Thoracic aorta (tissue), 2 donors: ENCODE measurements at regions not wholly inside any gene's neighbourhood (a gene's known extent, or its start where the extent isn't known, plus 50 kb on each side); places are given as distances from the start of the nearest gene placed in this dataset.

Experiments used
- ATAC-seq: fragments of 150-250 bp; one replicate; pipeline ENCODE4 v1.8.0; 2017; ENCODE audit warnings: low read depth; ENCODE audit not compliant: insufficient number of reproducible peaks, low FRiP score
- DNase-seq: peaks from one replicate; pipeline ENCODE4 v3.0.0-alpha.2; 2020; ENCODE audit warnings: low spot score
- H3K27ac ChIP-seq, 2 donors: fragments of 200-600 bp; sonication (generic); 1 replicate in 1 of 2; 2 replicates in 1 of 2; pipeline ENCODE4 v1.5.1; 2016; ENCODE audit warnings: mild to moderate bottlenecking in 2 of 2, moderate library complexity in 2 of 2
- H3K27me3 ChIP-seq: fragments of 200-600 bp; sonication (generic); replicated peaks from 2 replicates; pipeline ENCODE4 v1.6.0; 2016; ENCODE audit warnings: mild to moderate bottlenecking; ENCODE audit not compliant: insufficient read depth
- H3K36me3 ChIP-seq: fragments of 200-600 bp; sonication (generic); one replicate; pipeline ENCODE4 v1.5.1; 2016
- H3K4me1 ChIP-seq, 2 donors: fragments of 200-600 bp; sonication (generic); 1 replicate in 1 of 2; 2 replicates in 1 of 2; pipeline versions ENCODE4 v1.5.1 to v1.6.0; 2016; ENCODE audit warnings: low read depth in 2 of 2, mild to moderate bottlenecking in 1 of 2; ENCODE audit not compliant: control insufficient read depth in 1 of 2
- H3K4me3 ChIP-seq: fragments of 200-600 bp; sonication (generic); 2 replicates; pipeline ENCODE4 v1.5.1; 2016; ENCODE audit warnings: mild to moderate bottlenecking
- H3K9me3 ChIP-seq: fragments of 200-600 bp; sonication (generic); 2 replicates; pipeline ENCODE4 v1.5.1; 2016
- TF ChIP-seq, protein P1 (sequence below): fragments of 200-600 bp; sonication (generic); IDR thresholded peaks from one replicate; pipeline ENCODE4 v1.5.1; 2019; ENCODE audit warnings: antibody characterized with exemption

DNA sequence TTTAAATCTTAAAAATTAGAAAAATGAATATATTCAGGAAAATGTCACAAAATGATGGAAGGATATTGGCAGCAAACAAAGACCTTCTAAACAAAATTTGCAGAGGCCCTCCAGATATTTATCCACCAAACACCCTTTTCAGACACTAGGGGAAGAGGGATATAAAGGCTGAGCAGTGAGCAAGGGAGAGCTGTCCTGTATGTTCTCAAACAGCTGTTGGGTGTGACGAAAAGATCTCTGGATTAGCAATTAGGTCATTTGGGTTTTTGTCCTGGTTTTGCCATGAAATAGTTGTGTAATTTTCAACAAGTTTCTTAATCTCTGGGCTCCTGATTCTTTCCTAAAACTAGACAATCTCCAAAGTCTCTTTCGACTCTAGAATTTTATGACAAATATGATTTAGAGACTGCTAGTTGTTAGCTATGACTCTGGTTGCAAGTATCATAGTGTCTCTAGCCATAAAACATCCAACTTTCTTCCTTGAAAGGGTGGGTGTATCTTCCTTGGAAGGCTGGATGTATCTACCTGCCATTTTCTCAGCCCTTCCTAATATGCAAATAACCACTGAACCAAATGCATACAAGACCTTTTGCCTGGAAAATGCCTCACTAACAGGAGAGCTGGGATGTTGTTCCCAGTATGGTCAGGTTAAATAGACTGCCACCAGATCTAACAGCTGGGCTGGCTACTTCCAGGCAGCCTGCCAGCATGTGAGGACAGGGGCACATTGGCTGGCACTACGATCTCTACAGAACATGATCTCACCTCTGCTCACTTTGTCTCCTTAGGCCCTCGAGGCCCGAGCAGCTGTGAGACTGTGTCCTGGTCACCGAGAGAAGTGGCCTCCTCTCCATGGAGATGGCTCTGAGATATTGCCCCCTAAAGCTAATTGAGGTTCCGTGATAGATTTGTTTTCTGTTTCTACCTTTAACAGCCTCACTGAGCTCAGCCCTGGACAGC is 225.5 kb upstream of the JADE1 start:
- H3K4me3 ChIP-seq, result no peak overlapping the region
- H3K27me3 ChIP-seq, result no peaks in the 10 kb centered on the region
- TF ChIP-seq, protein P1, sequence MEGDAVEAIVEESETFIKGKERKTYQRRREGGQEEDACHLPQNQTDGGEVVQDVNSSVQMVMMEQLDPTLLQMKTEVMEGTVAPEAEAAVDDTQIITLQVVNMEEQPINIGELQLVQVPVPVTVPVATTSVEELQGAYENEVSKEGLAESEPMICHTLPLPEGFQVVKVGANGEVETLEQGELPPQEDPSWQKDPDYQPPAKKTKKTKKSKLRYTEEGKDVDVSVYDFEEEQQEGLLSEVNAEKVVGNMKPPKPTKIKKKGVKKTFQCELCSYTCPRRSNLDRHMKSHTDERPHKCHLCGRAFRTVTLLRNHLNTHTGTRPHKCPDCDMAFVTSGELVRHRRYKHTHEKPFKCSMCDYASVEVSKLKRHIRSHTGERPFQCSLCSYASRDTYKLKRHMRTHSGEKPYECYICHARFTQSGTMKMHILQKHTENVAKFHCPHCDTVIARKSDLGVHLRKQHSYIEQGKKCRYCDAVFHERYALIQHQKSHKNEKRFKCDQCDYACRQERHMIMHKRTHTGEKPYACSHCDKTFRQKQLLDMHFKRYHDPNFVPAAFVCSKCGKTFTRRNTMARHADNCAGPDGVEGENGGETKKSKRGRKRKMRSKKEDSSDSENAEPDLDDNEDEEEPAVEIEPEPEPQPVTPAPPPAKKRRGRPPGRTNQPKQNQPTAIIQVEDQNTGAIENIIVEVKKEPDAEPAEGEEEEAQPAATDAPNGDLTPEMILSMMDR, result no peak
- no peaks in the 10 kb centered on the region for H3K4me1 ChIP-seq
- ATAC-seq, result no peak
- H3K27ac ChIP-seq, result no peak overlapping the region
- no peaks in the 10 kb centered on the region for H3K9me3 ChIP-seq
- DNase-seq, result no peak
- H3K36me3 ChIP-seq, result no peaks in the 10 kb centered on the region

DNA sequence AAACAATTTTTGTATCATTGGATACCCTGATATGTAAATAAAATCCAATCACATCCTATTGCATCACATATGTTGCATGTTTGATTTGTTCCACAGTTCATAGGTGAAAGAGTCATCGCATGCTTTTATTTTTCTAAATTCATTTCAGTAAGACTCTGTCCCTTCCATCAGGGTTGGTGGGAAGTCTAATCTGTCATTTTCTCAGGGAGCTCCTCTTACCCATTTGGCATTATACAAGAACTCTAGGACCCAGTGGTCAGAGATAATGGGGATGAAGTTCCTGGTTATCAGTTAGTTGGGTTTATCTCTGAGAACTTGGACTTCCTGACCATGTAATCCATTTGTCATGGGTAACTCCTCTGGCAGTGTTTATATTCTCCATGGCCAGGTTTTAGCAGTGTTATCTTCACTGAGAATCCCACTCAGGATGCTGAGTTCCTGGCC is 227.1 kb upstream of the JADE1 start:
- H3K4me1 ChIP-seq, result no peaks in the 10 kb centered on the region
- no peaks in the 10 kb centered on the region for H3K27me3 ChIP-seq
- TF ChIP-seq, protein P1, result no peak
- DNase-seq, result no peak
- H3K9me3 ChIP-seq, result no peaks in the 10 kb centered on the region
- H3K27ac ChIP-seq, result no peak overlapping the region
- no peak overlapping the region for H3K4me3 ChIP-seq
- H3K36me3 ChIP-seq, result no peaks in the 10 kb centered on the region
- no peak for ATAC-seq

DNA sequence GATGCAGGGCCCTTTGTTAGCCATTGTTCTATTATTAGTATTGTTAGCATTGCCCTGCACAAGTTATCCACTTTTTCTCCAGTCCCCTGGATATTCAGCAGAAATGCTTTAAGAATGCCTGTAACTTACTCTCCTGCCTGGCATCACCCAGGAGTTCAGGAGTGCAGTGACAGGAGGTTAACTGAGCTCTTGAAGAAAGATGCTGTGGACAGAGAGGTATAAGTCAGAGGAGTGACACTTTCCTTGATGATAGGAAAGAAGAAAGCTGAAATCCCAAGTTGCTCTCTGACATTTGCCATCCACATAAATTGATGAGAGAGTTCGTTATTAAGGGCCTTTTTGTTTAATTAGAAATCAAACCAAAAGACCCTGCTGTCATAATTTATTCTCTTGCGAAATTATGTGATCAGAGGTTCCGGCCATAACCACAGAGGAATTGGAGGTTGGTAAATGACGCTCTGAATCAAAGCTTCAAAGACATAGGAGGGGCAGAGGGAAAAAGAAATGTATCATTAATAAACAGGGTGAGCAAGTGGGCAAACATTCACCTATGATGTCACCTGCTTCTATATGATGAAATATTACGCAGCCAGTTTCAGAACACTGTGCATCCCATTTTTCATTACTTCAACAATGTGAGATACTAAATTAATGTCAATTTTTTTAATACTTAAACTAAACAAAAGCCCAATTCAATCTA is 230.2 kb upstream of the JADE1 start:
- Histone ChIP-seq H3K27ac (no peak overlapping the region), H3K4me3 (no peak overlapping the region), H3K36me3 (no peaks in the 10 kb centered on the region), H3K9me3 (no peaks in the 10 kb centered on the region), H3K4me1 (no peaks in the 10 kb centered on the region), H3K27me3 (no peaks in the 10 kb centered on the region)
- no peak for DNase-seq
- TF ChIP-seq, protein P1, result no peak
- ATAC-seq, result no peak

DNA sequence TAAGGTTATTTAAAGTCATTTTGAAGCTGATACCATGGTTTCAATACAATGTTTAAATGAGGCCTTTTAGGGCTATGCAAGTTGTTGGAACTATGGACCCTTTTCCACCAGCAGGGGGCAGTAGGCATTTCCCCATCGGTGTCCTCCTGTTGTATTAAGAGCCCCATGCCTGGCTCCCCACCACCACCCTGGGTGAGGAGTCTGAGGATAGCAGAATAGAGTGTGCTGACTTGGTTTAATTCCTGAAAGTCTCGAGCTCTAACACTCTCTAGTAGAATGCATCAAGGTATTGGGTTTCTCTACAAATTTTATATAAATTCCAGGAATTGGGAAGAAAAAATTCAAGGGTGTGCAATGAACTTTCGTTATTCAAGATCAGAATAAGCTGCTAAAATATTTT is 234.8 kb upstream of the JADE1 start:
- DNase-seq, result no peak
- ATAC-seq, result no peak

More for the DNA sequence above, 234.8 kb upstream of the JADE1 start:
- Histone ChIP-seq H3K36me3 (no peaks in the 10 kb centered on the region), H3K27ac (no peak overlapping the region), H3K4me3 (no peak overlapping the region), H3K9me3 (no peaks in the 10 kb centered on the region), H3K27me3 (no peaks in the 10 kb centered on the region), H3K4me1 (peaks cover 24 to 40% of the 10 kb centered on the region in 2 donors)
- TF ChIP-seq, protein P1, result peak; percentile 52
